H9 (cell line): ENCODE measurements at regions not wholly inside any gene's neighbourhood (a gene's known extent, or its start where the extent isn't known, plus 50 kb on each side); places are given as distances from the start of the nearest gene placed in this dataset.

ENCODE experiments used
- DNase-seq: peaks from one replicate; pipeline ENCODE4 v3.0.0-alpha.2; 2017
- H2AFZ ChIP-seq: one replicate; pipeline ENCODE4 v1.6.1; 2013; ENCODE audit warnings: mild to moderate bottlenecking, low read length, control low read depth, moderate library complexity
- H2AK5ac ChIP-seq: 2 replicates; pipeline ENCODE4 v1.6.1; 2013; ENCODE audit warnings: low read length, control low read depth, mixed read lengths; ENCODE audit not compliant: insufficient read length
- H2BK120ac ChIP-seq: one replicate; pipeline ENCODE4 v1.6.1; 2013; ENCODE audit warnings: low read depth, mild to moderate bottlenecking, low read length, control low read depth, inconsistent platforms; ENCODE audit not compliant: poor library complexity, severe bottlenecking
- H2BK12ac ChIP-seq: 2 replicates; pipeline ENCODE4 v1.6.1; 2013; ENCODE audit warnings: low read length, control low read depth, mixed read lengths, low read depth; ENCODE audit not compliant: insufficient read length
- H2BK15ac ChIP-seq: 2 replicates; pipeline ENCODE4 v1.6.1; 2013; ENCODE audit warnings: low read depth, low read length, control low read depth
- H2BK20ac ChIP-seq: one replicate; pipeline ENCODE4 v1.6.1; 2013; ENCODE audit warnings: low read depth, mild to moderate bottlenecking, low read length, control low read depth, inconsistent platforms; ENCODE audit not compliant: poor library complexity, severe bottlenecking
- H2BK5ac ChIP-seq: 2 replicates; pipeline ENCODE4 v1.6.1; 2013; ENCODE audit warnings: low read length, control low read depth, mixed read lengths; ENCODE audit not compliant: insufficient read length
- H3K14ac ChIP-seq: 2 replicates; pipeline ENCODE4 v1.6.1; 2013; ENCODE audit warnings: low read length, control low read depth; ENCODE audit not compliant: insufficient read depth
- H3K18ac ChIP-seq: 2 replicates; pipeline ENCODE4 v1.6.1; 2013; ENCODE audit warnings: low read depth, mild to moderate bottlenecking, mixed read lengths, low read length, control low read depth; ENCODE audit not compliant: insufficient read length
- H3K23ac ChIP-seq: 2 replicates; pipeline ENCODE4 v1.6.1; 2013; ENCODE audit warnings: low read length, control low read depth, mixed read lengths, low read depth; ENCODE audit not compliant: insufficient read length
- H3K23me2 ChIP-seq: 2 replicates; pipeline ENCODE4 v1.6.1; 2013; ENCODE audit warnings: low read depth, mild to moderate bottlenecking, mixed read lengths, low read length, control low read depth; ENCODE audit not compliant: insufficient read length, poor library complexity, severe bottlenecking
- H3K27ac ChIP-seq: 2 replicates; pipeline ENCODE4 v1.5.1; 2013; ENCODE audit warnings: low read length, control low read depth, mixed read lengths, low read depth; ENCODE audit not compliant: insufficient read length
- H3K27me3 ChIP-seq: 2 replicates; pipeline ENCODE4 v1.6.1; 2013; ENCODE audit warnings: low read length, control low read depth, inconsistent platforms; ENCODE audit not compliant: insufficient read depth
- H3K4ac ChIP-seq: 2 replicates; pipeline ENCODE4 v1.6.1; 2013; ENCODE audit warnings: low read depth, mild to moderate bottlenecking, control low read depth, inconsistent platforms, low read length, moderate library complexity
- H3K4me1 ChIP-seq: 2 replicates; pipeline ENCODE4 v1.6.1; 2013; ENCODE audit warnings: low read length, control low read depth, inconsistent platforms; ENCODE audit not compliant: insufficient read depth
- H3K4me2 ChIP-seq: 2 replicates; pipeline ENCODE4 v1.6.1; 2013; ENCODE audit warnings: low read length, control low read depth, mixed read lengths; ENCODE audit not compliant: insufficient read length, insufficient read depth
- H3K56ac ChIP-seq: 2 replicates; pipeline ENCODE4 v1.6.1; 2013; ENCODE audit warnings: low read depth, mild to moderate bottlenecking, mixed read lengths, low read length, control low read depth; ENCODE audit not compliant: insufficient read length
- H3K79me1 ChIP-seq: 2 replicates; pipeline ENCODE4 v1.6.1; 2013; ENCODE audit warnings: low read depth, mild to moderate bottlenecking, moderate library complexity, low read length, control low read depth, inconsistent platforms; ENCODE audit not compliant: insufficient read depth, poor library complexity, severe bottlenecking
- H3K79me2 ChIP-seq: 2 replicates; pipeline ENCODE4 v1.6.1; 2013; ENCODE audit warnings: low read length, control low read depth, inconsistent platforms; ENCODE audit not compliant: insufficient read depth
- H3K9ac ChIP-seq: 2 replicates; pipeline ENCODE4 v1.6.1; 2013; ENCODE audit warnings: low read length, control low read depth, mixed read lengths; ENCODE audit not compliant: insufficient read length; ENCODE audit errors: extremely low read depth
- H3K9me3 ChIP-seq: one replicate; pipeline ENCODE4 v1.6.1; 2013; ENCODE audit warnings: low read depth, low read length, inconsistent platforms; ENCODE audit not compliant: control insufficient read depth
- H3T11ph ChIP-seq: one replicate; pipeline ENCODE4 v1.6.1; 2013; ENCODE audit warnings: mild to moderate bottlenecking, low read length, control low read depth, inconsistent platforms
- H4K20me1 ChIP-seq: one replicate; pipeline ENCODE4 v1.6.1; 2013; ENCODE audit not compliant: control insufficient read depth, insufficient read length, insufficient read depth
- H4K5ac ChIP-seq: 2 replicates; pipeline ENCODE4 v1.6.1; 2013; ENCODE audit warnings: low read depth, mild to moderate bottlenecking, mixed read lengths, low read length, control low read depth; ENCODE audit not compliant: insufficient read length
- H4K8ac ChIP-seq: replicated peaks from 2 replicates; pipeline ENCODE4 v1.6.1; 2013; ENCODE audit warnings: low read length, control low read depth, mixed read lengths, low read depth; ENCODE audit not compliant: insufficient read length
- H4K91ac ChIP-seq: 2 replicates; pipeline ENCODE4 v1.6.1; 2013; ENCODE audit warnings: low read depth, mild to moderate bottlenecking, moderate library complexity, mixed read lengths, low read length, control low read depth; ENCODE audit not compliant: insufficient read length
- H3K27ac Mint-ChIP-seq, 3 experiments: 2 replicates in 2 of 3; 3 replicates in 1 of 3; pipeline ENCODE4 v1.8.0; 2020 to 2021; ENCODE audit warnings: mixed read lengths in 3 of 3, mild to moderate bottlenecking in 1 of 3, moderate library complexity in 1 of 3
- H3K27me3 Mint-ChIP-seq: 2 replicates; pipeline ENCODE4 v1.8.0; 2021; ENCODE audit warnings: low read depth, mild to moderate bottlenecking, moderate library complexity, mixed read lengths
- H3K36me3 Mint-ChIP-seq, 3 experiments: 2 replicates in 2 of 3; 3 replicates in 1 of 3; pipeline ENCODE4 v1.8.0; 2020 to 2021; ENCODE audit warnings: low read depth in 3 of 3, mixed read lengths in 3 of 3; ENCODE audit not compliant: insufficient read depth in 1 of 3
- H3K4me1 Mint-ChIP-seq, 2 experiments: 2 replicates each; pipeline ENCODE4 v1.8.0; 2020; ENCODE audit warnings: mixed read lengths in 2 of 2
- H3K4me3 Mint-ChIP-seq, 2 experiments: 2 replicates in 1 of 2; 3 replicates in 1 of 2; pipeline ENCODE4 v1.8.0; 2020 to 2021; ENCODE audit warnings: mild to moderate bottlenecking in 2 of 2, mixed read lengths in 2 of 2, moderate library complexity in 1 of 2
- H3K9me3 Mint-ChIP-seq, 2 experiments: 2 replicates in 1 of 2; 3 replicates in 1 of 2; pipeline ENCODE4 v1.8.0; 2020; ENCODE audit warnings: mild to moderate bottlenecking in 2 of 2, mixed read lengths in 2 of 2, moderate library complexity in 1 of 2
- CTCF ChIP-seq: fragments of 200-600 bp; sonication (generic); conservative IDR thresholded peaks from 3 replicates; pipeline ENCODE4 v1.8.0; 2021; ENCODE audit warnings: antibody characterized with exemption, mild to moderate bottlenecking
- WGBS: extraction: QIAGEN DNeasy Blood & Tissue Kit; methylation state at CpG from one replicate; pipeline ENCODE4 v1.1.7; 2013; ENCODE audit warnings: missing lambda C conversion rate, low lambda C conversion rate, mixed read lengths; ENCODE audit not compliant: insufficient read length; ENCODE audit errors: extremely low coverage; 5-methylcytosine and 5-hydroxymethylcytosine counted together

GRCh38 chr22:47357493-47357892 lies 595.0 kb downstream of the TBC1D22A start:
- Histone ChIP-seq H3K23me2 (no peaks in the 10 kb centered on the region), H3K27me3 (no peaks in the 10 kb centered on the region)
- H3K36me3 Mint-ChIP-seq: peaks cover 2 to 42% (median 9%) of the 10 kb centered on the region in 3 experiments; a peak in 6 of 7 replicates

More at GRCh38 chr22:47357493-47357892, 595.0 kb downstream of the TBC1D22A start:
- no peak overlapping the region for H3K4me3 Mint-ChIP-seq
- no peak overlapping the region for H2BK5ac ChIP-seq
- H2BK15ac ChIP-seq: no peak overlapping the region
- no peaks in the 10 kb centered on the region for H3K79me2 ChIP-seq
- no peaks in the 10 kb centered on the region for H3K4me1 ChIP-seq
- H3K14ac ChIP-seq: no peak overlapping the region
- H3K9ac ChIP-seq: no peak overlapping the region
- no peak overlapping the region for H3K4ac ChIP-seq
- no peak overlapping the region for H2BK20ac ChIP-seq
- H3K4me1 Mint-ChIP-seq: no peaks in the 10 kb centered on the region
- H2BK12ac ChIP-seq: no peak overlapping the region
- no peak overlapping the region for H3K27ac ChIP-seq
- H4K8ac ChIP-seq: no peak overlapping the region
- H2BK120ac ChIP-seq: no peak overlapping the region
- H3K23ac ChIP-seq: no peak overlapping the region
- no peak for TF ChIP-seq CTCF
- no peak overlapping the region for H3K27ac Mint-ChIP-seq
- peaks cover 89% of the 10 kb centered on the region for H3K9me3 ChIP-seq
- no peaks in the 10 kb centered on the region for H4K20me1 ChIP-seq
- H3K79me1 ChIP-seq: no peaks in the 10 kb centered on the region
- no peak overlapping the region for H3T11ph ChIP-seq
- H4K91ac ChIP-seq: no peak overlapping the region
- no peak overlapping the region for H2AFZ ChIP-seq
- whole genome bisulfite sequencing: no CpG with 5 or more reads among the region's 10 CpGs
- peaks cover 93 to 98% of the 10 kb centered on the region in 2 experiments for H3K9me3 Mint-ChIP-seq
- H3K56ac ChIP-seq: no peak overlapping the region
- H4K5ac ChIP-seq: no peak overlapping the region
- peaks cover 2% of the 10 kb centered on the region for H3K27me3 Mint-ChIP-seq
- no peak overlapping the region for H3K4me2 ChIP-seq
- no peak overlapping the region for H2AK5ac ChIP-seq
- DNase-seq: no peak
- no peak overlapping the region for H3K18ac ChIP-seq
